8988T (cell line): ENCODE measurements at regions not wholly inside any gene's neighbourhood (a gene's known extent, or its start where the extent isn't known, plus 50 kb on each side); places are given as distances from the start of the nearest gene placed in this dataset.

Source experiments
- DNase-seq: peaks from one replicate; pipeline ENCODE4 v3.0.0; 2011

DNA sequence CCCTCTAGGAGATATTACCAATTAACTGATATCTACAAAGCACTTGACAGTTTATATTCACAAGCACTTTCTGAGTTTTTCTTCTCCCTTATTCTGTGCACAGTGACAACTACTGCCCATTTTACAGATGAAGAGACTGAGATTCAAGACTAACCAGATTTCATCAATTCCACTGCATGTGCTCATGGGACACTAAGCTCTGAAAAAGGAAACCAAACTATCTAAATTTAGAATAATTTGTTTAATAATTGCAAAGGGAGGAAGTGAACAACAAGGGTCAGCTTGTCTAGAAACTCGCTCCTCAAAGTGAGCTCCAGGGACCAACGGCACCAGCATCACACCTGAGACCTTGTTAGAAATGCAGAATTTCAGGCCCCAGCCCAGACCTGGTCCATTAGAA, 50.8 kb upstream of the MYLIP start:
- DNase-seq, result no peak

DNA sequence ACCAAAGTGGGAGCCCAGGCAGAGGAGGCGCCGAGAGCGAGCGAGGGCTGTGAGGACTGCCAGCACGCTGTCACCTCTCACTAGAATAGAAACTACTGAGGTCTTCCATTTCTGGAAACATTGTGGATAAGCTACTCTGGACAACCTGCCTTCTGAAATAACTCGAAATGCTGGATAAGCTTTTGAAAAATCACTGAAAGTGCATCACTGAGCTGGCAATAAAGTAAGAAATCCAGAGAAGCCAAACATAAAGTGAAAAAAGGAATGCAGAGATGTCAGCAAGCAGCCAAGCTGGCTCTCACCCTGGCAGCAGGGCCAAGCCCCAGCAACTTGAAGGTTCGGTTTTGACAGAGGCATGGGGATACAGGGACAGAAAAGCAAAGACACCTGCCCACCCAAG, 59.2 kb upstream of the MYLIP start:
- no peak for DNase-seq

DNA sequence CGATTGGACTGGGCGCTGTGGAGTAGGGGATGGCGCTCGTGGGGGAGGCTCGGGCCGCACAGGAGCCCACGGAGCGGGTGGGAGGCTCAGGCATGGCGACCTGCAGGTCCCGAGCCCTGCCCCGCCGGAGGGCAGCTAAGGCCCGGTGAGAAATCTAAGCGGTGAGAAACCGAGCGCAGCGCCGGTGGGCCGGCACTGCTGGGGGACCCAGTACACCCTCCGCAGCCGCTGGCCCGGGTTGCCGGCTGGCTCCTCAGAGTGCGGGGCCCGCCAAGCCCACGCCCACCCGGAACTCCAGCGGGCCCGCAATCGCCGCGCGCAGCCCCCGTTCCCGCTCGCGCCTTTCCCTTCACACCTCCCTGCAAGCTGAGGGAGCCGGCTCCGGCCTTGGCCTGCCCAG, 59.7 kb upstream of the MYLIP start:
- no peak for DNase-seq

DNA sequence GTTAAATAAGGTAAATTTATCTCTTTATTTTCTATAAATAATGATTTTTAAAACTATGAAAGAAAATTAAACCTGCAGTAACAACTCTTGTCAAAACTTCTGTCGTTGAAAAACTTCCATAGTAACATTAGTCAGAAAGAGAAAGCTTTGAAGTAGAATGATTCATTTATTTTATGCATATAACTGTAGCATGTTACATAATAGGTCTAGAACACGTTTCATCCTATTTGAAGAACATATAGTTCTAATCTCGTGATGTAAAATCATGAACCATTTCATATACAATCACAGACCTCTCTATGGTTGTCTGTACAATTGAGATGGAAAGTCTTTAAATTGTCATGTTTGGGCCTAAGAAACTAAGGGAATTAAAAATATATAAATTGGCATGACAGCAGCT, 61.3 kb upstream of the MYLIP start:
- no peak for DNase-seq

DNA sequence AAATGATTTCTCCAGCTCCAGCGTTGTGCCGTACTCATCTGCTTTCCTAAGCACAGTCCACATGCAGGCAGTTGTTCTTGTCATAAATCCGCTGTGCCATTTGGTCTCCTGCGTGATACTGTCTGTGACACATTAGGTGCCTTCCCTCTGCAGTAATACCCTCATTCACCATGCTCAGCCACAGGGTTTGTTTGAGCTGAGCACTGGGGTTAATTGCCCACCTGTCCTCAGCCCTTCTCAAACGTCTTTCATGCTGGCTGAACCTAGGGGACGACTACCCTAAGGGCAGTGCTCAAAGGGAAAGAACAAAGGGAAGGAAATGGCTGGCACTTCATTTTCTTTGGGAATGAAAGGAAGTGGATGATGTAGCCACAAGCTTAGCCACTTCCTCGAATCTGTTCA, 64.2 kb upstream of the MYLIP start:
- no peak for DNase-seq

DNA sequence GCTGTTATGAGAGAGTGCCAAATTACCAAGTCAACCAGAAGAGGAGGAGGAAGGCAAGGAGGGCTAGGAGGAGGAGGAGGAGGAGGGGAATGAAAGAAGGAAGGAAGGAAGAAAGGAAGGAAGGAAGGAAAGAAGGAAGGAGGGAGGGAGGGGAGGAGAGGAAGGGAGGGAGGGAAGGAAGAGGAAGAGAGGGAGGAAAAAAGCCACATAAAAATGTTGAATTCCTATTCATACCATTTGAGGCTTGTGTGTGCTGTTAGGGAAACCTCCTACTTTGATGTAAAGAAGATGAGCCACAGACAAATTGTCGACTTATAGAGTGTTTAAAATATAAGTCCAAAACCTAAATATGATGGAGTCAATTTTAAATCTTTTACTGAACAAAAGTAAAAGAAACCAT, 65.3 kb upstream of the MYLIP start:
- DNase-seq, result no peak

DNA sequence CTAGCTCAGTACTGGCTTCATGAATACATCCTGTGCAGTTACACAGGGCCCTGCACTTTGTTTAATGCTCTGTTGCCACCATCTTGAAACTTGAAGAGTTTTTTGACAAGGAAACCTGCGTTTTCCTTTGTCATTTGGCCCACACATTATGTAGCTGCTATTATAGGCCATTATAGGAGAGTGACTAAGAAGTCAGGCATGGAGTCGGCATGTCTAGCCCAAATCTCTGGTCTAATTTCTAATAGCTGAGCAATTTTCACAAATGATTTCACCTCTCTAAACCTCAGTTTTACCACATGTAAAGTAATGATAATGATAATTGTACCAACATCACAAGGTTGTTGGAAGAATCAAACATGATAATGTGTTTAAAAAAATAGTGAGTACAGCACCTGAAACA, 67.1 kb upstream of the MYLIP start:
- no peak for DNase-seq

DNA sequence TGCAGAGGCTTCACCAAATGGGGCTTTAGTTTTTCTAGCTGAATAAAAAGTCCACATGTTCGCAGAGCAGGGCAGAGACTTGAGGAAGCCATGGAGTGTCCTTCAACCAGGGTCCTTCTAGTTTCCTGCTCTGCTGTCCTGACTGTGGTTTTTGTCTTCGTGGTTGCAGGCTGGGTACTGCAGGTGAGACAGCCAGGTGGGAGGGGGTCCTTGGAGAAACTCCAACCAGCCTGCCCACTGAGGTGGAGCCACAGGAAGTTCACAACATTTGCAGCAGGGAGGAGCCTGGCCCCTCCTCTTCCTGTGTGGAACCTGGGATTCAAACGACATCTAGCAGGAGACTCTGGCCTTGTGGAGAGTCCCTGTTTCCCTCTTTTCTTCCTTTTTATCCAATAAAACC, 68.8 kb upstream of the MYLIP start:
- DNase-seq, result no peak

DNA sequence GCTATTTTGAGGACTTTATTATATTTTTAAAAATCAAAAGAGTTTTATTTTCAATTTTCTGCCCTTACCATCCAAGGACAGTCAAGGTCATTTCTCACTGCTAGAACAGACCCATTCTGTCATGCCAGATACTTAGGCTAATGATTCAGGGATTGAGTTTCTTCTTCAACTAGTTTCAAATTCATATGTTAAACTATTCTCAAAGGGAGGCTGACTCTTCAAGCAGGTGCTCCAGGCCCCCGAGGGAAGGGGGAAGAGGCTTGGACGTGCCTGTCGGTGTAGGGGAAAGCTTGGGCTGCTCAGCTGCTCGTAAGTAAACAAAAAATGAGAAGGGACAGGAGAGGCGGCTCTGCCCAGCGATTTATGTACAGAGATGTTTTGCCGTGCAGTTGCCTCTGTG, 69.4 kb upstream of the MYLIP start:
- no peak for DNase-seq

DNA sequence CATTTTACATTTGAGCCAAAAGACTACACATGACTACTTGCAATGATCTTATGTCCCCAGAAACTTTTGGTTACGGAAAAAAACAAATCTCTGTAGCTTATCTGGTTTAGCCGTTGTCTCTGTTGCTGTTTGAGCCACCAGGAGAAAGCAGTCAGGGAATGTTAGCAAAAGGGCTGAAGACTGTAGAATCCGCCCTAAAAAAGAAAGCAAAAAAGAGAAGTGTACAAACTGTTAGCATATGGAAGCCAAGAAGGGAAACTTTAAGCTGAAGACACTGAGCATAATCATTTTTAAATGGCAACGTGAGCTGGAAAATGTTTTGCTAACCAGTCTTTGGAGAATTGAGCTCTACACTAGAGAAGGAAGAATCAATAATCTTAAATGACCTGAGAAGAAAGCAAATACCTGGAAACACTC, 69.9 kb upstream of the MYLIP start:
- no peak for DNase-seq

DNA sequence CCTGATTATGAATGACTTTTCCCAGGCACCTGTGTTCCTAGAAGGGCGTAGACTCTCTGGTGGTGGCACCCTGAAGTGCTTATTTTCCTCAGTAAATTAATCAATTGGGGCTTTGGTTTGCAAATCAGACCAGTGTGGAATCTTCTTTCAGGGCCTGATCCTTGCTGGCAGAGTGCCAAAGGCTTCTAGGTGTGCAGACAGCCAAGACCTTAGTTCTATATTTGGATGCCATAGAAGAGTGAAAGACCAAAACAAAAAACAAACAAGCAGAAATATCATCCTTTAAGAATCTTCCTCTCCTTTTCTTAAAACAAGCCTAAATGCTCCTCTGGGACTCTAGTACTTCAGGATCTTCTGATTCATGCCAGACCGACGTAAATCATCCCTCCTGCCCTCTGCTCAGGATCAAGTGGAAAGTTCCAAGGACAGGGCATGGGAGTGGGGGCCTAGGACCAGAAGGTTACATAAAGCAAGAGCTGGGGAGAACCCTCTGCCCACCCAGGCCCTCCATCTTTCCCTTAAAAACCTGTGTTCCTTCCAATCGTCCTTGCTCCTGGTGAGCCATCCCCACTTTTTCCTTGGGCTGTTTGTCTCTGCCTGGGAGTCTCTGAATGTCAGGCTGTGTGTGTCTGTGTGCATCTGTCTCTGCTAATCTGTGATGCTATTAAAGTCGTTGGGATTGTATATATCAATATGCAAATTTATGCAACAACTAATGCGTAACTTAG, 70.5 kb upstream of the MYLIP start:
- no peak for DNase-seq

DNA sequence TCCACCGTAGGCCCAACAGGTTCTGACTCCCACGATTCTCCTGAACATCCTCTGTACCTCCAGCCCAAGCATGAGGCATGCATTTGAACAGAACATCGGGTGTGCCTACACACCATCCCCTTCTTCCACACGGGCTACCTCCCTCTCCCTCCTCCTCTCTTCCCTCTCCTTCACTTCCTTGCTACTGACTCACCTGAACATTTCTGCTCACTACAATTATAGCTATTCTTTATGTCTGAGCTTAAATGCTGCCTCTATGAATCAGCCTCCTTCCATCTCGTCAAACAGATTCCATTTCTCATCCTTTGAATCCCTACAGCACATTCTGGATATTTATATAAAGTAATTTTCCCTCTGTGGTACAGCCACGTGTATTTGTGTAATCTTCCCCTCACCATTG, 71.4 kb upstream of the MYLIP start:
- DNase-seq, result no peak

DNA sequence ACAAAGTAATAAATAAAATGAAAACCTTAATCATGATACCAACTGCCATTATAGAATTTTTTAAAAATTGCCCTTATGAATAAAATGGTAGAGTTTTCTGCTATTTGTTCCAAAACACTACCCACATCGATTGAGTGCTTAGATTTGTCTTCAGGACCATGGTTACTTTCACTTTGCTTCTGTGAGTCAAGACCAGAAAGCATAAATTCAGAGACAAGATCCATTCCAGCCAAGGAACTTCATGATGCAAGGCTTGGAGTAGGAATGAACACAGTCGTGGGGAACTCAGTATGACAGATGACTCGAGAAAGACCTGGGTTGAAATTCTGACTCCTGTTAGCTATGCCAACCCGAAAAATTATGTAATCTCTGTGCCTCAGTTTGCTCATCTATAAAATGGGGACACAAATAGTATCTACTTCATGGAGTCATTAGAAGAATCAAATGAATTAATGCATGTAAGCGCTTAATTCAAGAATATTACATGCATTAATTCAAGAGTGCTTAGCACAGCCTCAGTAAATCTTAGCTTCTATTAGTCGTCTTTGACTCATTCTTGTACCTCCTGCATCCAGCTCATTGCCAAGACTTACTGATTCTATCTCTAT, 72.5 kb upstream of the MYLIP start:
- no peak for DNase-seq

DNA sequence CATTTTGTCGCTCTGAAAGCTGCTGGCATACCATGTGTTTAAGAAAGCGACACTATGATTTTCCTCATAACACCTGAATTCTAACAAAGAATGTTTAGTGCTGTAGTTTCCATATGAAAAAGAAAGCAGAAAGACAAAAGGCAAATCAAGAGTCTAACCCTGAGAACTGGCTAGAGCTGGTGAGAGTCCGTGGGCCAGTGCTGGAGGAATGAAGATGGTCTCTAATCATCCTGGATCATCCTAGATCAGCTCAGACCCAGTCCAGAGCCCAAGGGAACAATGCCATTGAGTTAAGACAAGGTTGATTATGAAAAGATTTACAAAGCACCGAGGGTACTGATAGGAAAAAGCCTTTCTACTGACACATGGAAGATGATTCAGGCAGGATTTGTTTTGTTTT, 73.0 kb upstream of the MYLIP start:
- no peak for DNase-seq

DNA sequence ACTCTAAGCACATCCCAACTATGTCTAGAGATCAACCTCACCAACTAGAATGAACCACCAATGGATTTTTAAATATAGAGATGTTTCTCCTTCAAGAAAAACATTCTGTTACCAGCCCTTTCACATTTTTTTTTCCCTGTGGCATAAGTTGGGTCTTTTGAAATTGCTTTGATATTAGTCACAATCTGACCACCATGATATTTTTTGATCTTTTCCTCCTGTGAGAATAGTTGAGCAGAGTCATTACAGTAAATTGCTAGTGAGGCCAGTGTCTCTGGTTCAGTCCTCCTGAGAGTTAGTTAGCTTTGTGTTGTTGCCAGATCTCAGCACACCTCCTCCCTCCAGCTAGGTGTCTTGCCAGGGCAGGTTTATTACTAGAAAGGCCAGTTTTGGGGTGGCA, 79.7 kb upstream of the MYLIP start:
- DNase-seq, result no peak

DNA sequence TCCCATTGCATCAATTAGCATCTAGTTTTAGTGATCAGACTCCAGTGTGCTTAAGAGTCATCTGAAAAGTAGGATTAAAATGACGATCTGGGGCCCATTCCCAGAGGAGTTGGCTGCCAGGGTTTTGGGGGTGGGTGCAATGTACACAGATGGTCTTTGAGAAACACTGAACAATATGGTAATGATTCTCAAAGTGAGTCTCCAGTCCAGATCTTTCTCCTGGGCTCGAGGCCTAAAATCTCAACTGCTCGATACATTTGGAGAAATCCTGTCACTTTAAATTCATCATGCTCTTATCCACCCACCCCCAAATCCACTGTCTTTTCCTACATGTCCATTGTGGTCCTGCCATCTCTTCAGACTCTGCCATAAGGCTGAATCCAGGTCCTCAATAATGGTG, 80.7 kb upstream of the MYLIP start:
- DNase-seq, result no peak

DNA sequence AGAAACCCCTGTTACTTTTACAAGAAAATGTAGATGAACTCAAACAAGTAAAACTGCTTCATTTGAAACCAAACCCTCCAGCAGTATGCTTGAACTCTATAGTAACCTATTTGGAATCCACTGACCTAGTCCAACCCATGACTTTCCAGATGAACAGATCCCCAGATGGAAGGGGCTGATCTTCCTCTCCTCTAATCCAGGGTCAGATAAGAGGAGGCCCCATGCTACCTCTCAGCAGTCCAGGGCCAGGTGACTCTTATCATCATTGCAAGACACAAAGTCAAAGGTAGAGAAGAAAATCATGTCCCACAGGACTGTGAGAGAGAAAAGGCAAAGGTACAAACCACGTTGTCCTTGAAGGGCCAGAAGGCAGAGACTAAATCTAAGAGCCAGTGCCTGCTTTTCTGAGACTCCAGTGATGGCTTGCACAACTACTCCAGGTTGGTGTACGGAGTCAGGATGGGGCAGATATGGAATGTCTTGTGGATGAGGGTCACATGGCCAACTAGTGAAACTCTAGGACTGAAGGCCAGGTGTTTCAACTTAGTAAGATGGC, 81.4 kb upstream of the MYLIP start:
- no peak for DNase-seq

DNA sequence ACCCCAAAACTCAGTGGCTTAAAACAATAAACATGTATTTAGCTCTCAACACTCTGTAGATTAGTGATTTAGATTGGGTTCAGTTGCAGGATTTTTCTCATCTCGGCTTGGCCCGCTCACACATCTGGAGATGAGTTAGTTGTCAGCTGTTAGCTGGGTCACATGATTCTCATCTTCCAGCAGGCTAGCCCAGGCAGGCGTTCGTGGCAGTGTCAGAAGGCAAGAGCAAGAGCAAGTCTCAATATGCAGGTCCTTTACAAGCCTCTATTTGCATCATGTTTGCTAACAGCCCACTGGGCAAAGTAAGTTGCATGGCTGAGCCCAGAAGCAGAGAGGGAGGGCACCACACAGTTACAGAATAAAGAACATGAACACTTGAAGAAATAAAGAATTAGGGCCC, 83.6 kb upstream of the MYLIP start:
- DNase-seq, result no peak

DNA sequence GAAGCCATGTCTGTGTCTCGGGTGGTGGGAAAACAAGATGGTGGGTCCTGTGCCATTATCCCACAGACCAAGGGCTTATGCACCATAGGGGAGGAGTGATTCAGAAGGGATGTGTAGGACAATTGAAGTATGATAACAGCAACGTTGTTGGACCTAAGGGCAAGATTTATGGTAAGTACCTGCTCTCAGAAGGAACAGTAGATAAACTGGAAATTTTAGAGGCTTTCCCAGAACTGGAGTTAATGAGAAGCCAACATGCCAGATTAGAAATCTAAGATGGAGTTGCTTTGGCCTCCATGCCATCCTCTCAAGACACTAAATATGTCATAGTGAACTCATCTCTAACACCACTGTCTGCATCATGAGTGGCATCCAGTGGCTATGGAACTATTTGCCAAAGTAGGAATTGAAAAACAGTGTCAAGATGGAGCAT, 84.7 kb upstream of the MYLIP start:
- no peak for DNase-seq

DNA sequence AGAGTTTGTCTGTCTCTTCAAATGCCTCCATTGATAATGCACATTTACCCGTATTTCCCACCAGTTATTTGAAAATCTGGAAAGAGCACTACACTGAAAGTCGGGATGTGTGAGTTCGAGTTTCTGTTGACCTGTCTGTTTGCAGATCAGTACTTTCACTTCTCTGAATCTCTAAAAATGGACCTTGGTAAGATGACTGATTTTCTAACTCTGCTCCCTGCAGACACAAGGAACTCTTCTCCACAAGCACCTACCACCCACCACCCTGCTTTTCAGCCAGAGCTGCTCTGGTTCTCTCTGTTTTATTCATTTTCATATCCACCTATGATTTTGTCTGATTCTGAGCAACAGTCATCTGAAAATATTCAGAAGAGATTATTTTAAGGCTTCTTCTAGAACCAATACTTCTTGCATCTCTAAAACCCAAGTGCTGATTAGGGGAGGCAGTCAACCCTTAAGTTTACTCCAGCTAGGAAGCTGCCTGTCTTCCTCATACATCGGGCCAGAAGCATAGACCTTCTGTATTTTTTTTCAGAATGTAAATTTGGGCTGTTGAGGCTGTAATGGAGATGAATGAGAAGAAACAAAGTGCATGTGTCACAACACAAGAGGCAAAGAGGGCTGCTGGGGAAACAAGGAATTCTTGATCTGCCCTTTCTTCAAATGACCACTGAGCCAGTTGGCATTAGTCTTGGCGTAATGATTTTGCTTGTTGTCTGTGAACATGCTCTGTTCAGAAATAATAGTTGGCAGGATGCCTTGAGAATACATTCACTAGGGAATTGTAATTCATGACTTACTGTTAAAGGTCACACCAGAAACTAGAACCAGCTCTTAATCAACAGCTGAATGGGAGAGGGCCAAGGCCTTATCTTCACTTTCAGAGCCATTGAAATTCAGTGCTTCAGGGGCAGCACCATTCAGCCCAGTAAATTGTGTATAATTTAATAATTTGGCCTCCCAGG, 85.4 kb upstream of the MYLIP start:
- no peak for DNase-seq

DNA sequence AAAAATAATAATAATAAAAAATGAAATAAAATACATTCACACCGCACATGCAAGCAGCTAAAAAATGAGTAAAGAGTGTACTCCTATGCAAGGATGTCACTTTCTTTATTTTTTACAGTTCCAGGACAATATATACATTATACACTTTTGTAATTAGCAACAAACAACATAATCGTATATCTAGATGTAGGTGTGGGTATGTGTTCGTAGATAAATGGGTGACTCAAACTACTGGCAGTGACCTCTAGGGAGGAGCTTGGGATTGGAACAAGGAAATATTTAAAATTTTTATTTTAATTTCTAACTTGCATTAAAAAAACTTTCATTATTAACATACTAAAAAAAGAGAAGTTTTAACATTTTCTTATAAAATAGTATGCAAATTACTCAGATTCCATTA, 86.1 kb upstream of the MYLIP start:
- no peak for DNase-seq

DNA sequence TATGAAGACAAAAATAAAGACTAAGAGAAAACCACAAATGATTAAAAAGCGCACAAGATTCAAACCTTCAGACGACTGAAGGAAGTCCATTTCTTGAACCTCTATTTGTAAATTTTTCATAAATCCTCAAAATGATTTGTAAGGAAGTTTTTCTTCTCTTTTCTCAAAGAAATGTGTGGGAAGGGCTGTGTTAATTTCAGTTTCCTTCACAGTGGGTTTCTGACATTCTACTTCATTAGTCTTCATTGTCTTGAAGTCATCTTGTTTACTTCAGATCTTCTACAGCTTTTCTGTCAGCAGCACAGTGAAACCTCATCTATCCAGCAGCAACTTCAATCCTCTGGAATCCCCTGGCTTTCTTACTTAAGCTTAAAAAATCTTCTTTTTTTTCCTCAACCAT, 87.6 kb upstream of the MYLIP start:
- DNase-seq, result no peak

DNA sequence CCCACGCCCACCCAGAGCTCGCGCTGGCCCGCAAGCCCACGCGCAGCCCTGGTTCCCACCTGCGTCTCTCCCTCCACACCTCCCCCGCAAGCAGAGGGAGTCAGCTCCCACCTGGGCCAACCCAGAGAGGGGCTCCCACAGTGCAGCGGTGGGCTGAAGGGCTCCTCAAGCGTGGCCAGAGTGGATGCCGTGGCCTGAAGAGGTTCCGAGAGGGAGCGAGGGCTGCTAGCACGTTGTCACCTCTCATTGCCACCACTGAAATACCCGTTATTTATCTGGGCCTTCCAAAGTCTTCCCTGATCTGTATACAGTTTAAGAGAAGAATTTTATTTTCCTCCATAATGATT, 88.3 kb upstream of the MYLIP start:
- DNase-seq, result no peak
